ENCODE measurements at regions not wholly inside any gene's neighbourhood (a gene's known extent, or its start where the extent isn't known, plus 50 kb on each side); places are given as distances from the start of the nearest gene placed in this dataset.

DNA sequence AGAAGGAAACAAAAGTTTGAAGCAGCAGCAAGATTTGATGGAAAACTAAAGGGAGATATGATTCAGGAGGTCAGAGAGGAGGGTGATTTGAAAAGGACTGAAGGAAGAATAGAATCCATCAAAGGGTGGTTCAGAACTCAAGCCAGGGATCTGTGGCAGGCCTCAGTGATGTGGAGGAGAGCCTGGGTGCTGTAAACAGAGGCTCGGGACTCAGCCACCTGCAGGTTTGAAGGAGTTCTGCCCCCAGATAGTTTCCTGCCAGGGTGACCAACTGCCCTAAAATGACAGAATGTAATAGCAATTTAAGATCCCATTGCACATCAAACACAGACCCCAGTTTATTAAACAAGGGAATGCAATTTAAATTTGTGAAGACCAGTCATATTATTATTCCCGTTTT lies 204.0 kb upstream of the FAT1 start:
- TF ChIP-seq, protein P1, sequence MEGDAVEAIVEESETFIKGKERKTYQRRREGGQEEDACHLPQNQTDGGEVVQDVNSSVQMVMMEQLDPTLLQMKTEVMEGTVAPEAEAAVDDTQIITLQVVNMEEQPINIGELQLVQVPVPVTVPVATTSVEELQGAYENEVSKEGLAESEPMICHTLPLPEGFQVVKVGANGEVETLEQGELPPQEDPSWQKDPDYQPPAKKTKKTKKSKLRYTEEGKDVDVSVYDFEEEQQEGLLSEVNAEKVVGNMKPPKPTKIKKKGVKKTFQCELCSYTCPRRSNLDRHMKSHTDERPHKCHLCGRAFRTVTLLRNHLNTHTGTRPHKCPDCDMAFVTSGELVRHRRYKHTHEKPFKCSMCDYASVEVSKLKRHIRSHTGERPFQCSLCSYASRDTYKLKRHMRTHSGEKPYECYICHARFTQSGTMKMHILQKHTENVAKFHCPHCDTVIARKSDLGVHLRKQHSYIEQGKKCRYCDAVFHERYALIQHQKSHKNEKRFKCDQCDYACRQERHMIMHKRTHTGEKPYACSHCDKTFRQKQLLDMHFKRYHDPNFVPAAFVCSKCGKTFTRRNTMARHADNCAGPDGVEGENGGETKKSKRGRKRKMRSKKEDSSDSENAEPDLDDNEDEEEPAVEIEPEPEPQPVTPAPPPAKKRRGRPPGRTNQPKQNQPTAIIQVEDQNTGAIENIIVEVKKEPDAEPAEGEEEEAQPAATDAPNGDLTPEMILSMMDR (IDR thresholded peaks at IDR 0.05), result no peak
- no peak for TF ChIP-seq POLR2A (IDR thresholded peaks at IDR 0.05)

Measured in body of pancreas (tissue), 4 donors.